SK-N-SH treated with all-trans-retinoic acid at 6 μM for 48 hours (cell line): ENCODE measurements at regions not wholly inside any gene's neighbourhood (a gene's known extent, or its start where the extent isn't known, plus 50 kb on each side); places are given as distances from the start of the nearest gene placed in this dataset.

Experiments
- ARNTL ChIP-seq: fragments of 450-650 bp; formaldehyde crosslinking; IDR thresholded peaks from 2 replicates; pipeline ENCODE4 v1.5.0; 2020; ENCODE audit warnings: low read depth, mild to moderate bottlenecking, moderate library complexity, borderline replicate concordance
- BACH2 ChIP-seq: fragments of 250-450 bp; sonication (Bioruptor Pico); IDR thresholded peaks from 2 replicates; pipeline ENCODE4 v1.9.0; 2021; ENCODE audit warnings: mild to moderate bottlenecking, borderline replicate concordance
- CSRNP3 ChIP-seq: fragments of 250-450 bp; sonication (Bioruptor Pico); IDR thresholded peaks from 2 replicates; pipeline ENCODE4 v1.5.1; 2021; ENCODE audit warnings: mild to moderate bottlenecking, moderate library complexity
- OSR1 ChIP-seq: fragments of 250-450 bp; sonication (Bioruptor Pico); IDR thresholded peaks from 2 replicates; pipeline ENCODE4 v1.8.0; 2022; ENCODE audit warnings: moderate library complexity, mild to moderate bottlenecking, inconsistent platforms
- PATZ1 ChIP-seq: fragments of 250-450 bp; sonication (Bioruptor Pico); IDR thresholded peaks from 2 replicates; pipeline ENCODE4 v1.8.0; 2020; ENCODE audit warnings: mild to moderate bottlenecking, moderate library complexity, borderline replicate concordance
- RARB ChIP-seq: fragments of 250-450 bp; sonication (Bioruptor Pico); IDR thresholded peaks from 2 replicates; pipeline ENCODE4 v1.8.0; 2021; ENCODE audit warnings: mild to moderate bottlenecking, moderate library complexity
- TCF4 ChIP-seq: fragments of 250-450 bp; sonication (Bioruptor Pico); IDR thresholded peaks from 2 replicates; pipeline ENCODE4 v1.8.0; 2021; ENCODE audit warnings: mild to moderate bottlenecking, moderate library complexity, borderline replicate concordance
- TOX ChIP-seq: fragments of 250-450 bp; sonication (Bioruptor Pico); IDR thresholded peaks from 2 replicates; pipeline ENCODE4 v1.8.0; 2021; ENCODE audit warnings: mild to moderate bottlenecking, moderate library complexity, borderline replicate concordance
- ZC3H10 ChIP-seq: fragments of 250-450 bp; sonication (Bioruptor Pico); IDR thresholded peaks from 2 replicates; pipeline ENCODE4 v1.5.1; 2021; ENCODE audit warnings: mild to moderate bottlenecking, moderate library complexity
- ZFP3 ChIP-seq: fragments of 250-450 bp; sonication (Bioruptor Pico); IDR thresholded peaks from 2 replicates; pipeline ENCODE4 v1.5.0; 2020; ENCODE audit warnings: mild to moderate bottlenecking, moderate library complexity
- ZFP30 ChIP-seq: fragments of 450-650 bp; formaldehyde crosslinking; IDR thresholded peaks from 2 replicates; pipeline ENCODE4 v1.5.0; 2022; ENCODE audit warnings: mild to moderate bottlenecking, moderate library complexity
- ZNF565 ChIP-seq: fragments of 450-650 bp; formaldehyde crosslinking; conservative IDR thresholded peaks from 2 replicates; pipeline ENCODE4 v1.5.0; 2020; ENCODE audit warnings: low read depth, mild to moderate bottlenecking, moderate library complexity
- ZNF8 ChIP-seq: fragments of 450-650 bp; formaldehyde crosslinking; IDR thresholded peaks from 2 replicates; pipeline ENCODE4 v1.5.0; 2020; ENCODE audit warnings: mild to moderate bottlenecking, moderate library complexity

- TF ChIP-seq TCF4 (CRISPR knock-in tag) (no peak), PATZ1 (no peak), TOX (CRISPR knock-in tag) (no peak), CSRNP3 (no peak), ARNTL (no peak), ZNF565 (CRISPR knock-in tag) (no peak), RARB (no peak), ZFP30 (CRISPR knock-in tag) (no peak), ZFP3 (CRISPR knock-in tag) (no peak), OSR1 (CRISPR knock-in tag) (no peak), BACH2 (CRISPR knock-in tag) (no peak), ZNF8 (no peak), ZC3H10 (no peak)
Measured at GRCh38 chr17:54718286-54718685, 182.4 kb upstream of the TOM1L1 start.
